CD4-positive, alpha-beta T cell treated with Interleukin-1 beta for 1 hour (primary cell): ENCODE measurements at regions not wholly inside any gene's neighbourhood (a gene's known extent, or its start where the extent isn't known, plus 50 kb on each side); places are given as distances from the start of the nearest gene placed in this dataset.
"Not testable (repeated sequence)": the region's sequence is repeated elsewhere in the genome, so short reads cannot be mapped to it uniquely, and the experiment has no call there.

Experiments
- DNase-seq, 2 donors: peaks; one replicate each; pipeline ENCODE4 v3.0.0-alpha.2; 2020 to 2022

GRCh38 chr3:35950021-35950420, 310.7 kb downstream of the ARPP21 start:
- no peak for DNase-seq

DNA sequence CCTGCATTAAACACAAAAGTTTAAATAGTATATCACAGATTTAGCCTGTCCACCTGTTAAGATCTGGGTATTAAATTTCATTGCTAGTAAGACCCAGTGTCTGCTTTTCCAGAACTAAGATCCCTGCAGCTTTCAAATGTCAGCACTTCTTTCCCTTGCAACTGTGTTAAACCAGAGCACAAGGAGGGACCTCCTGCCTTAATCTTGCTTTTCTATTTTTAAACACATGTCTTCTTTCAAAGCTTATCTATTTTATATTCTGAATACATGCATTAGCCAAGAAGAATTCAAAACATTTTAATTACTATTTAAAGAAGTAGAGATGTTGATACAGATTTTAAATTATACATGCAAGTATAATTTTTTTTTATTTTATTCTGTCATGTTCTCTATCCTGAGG, 315.1 kb downstream of the ARPP21 start:
- DNase-seq = no peak

GRCh38 chr3:35965908-35966307, 326.6 kb downstream of the ARPP21 start:
- DNase-seq = no peak

DNA sequence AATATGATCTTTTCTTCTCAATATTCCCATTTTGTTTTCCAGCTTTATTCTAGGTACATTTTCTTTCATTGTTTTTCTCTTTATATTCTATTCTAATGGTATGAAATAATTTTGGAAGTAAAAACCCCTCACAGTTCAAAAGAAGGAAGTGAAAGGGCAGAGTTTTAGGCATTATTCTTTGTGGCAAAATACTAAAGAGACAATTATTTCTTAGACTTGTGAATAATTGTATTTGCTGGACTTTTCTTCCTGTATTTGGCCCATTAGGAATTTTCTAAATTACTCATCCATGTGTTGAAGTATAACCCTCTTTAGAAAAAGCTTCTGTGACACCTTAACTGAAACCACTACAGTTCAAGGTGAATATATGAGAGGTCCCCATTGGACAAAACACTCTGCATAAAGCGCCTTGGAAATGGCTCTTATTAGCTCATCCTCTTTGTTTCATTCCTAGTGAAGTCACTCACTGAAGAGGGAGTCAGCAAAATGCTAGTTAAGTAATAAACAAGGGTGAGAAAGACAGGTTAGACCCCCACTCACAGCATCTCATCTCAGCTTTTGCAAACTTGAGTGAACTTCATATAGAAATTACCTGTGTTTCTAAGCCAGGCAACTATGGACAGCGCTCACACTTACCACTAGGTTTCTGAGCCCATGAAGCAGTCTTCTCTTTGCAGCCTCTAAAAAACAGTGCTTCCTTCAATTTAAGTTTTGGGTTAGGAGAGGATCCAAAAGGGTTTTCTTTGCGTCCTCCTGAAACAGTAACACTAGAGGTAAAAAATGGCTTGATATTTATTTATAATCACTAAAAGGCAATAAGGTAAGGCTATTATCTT, 327.5 kb downstream of the ARPP21 start:
- DNase-seq = no peak

DNA sequence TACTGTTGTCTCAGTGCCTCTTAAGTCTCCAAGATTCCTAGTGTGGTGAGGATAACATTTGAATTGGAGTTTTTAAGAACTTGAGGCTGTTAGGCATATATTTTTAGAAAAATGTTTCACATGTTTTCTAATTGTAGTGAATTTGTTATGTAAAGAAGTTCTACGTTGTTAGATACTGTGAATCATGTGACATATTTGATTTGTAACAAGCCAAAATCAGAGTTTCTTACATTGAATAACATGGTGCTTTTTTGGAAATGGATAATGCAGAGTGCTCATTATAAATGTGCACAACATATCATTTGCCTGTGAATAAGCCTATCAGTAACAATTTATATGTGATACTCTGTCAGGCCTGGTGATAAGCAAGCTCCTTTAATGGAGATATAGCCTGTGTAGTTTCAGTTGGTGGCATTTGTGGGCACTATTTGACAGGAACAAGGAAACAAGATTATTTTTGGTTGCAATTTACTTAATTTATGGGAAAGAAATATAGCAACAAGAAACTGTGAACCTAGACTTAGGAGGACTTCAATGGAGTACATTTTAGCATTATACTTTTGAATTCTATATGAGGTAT, 328.8 kb downstream of the ARPP21 start:
- DNase-seq = no peak

- DNase-seq = no peak
Measured at GRCh38 chr3:35969406-35969805, 330.1 kb downstream of the ARPP21 start.

- no peak for DNase-seq
Measured at GRCh38 chr3:35970793-35971192, 331.5 kb downstream of the ARPP21 start.

GRCh38 chr3:35971686-35972085, 332.4 kb downstream of the ARPP21 start:
- DNase-seq = no peak

GRCh38 chr3:35974872-35975271, 335.5 kb downstream of the ARPP21 start:
- DNase-seq = no peak

DNA sequence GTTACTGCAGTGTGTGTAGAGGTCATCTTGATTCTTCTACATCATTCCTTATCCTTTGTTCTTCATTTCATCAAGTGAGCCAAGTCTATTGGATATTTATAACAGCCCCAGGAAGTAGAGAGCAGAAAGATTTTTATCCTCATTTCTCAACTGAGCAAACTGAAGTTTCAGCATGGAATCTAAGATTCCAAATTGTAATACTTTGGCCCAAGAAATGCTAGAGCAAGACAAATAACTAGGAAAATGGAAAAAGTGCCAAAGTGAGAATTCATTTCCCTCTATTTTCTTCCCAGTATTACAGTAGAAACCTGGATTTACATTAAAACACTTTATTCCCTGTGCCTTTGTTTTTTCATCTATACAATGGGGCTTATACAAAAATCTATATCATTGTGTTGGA, 346.8 kb downstream of the ARPP21 start:
- no peak for DNase-seq

- DNase-seq = no peak
Measured at GRCh38 chr3:35987386-35987785, 348.1 kb downstream of the ARPP21 start.

DNA sequence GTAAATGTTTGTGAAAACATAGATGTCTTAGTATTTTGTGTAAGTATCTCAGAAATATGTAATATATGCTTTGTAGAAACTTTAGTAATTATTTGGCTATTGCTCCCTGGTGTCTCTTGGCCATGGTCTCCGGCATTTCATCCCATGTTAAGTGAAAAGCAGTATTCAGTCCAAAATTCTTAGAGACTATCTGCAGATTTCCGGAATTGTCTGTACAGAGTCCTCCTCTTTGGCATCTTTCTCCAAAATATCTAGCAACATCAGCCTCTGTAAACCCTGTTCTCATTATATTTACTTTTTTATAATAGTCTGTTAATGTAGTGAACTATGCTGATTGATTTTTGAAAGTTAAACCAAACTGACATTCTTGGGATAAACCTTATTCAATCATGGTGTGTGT, 352.7 kb downstream of the ARPP21 start:
- no peak for DNase-seq

DNA sequence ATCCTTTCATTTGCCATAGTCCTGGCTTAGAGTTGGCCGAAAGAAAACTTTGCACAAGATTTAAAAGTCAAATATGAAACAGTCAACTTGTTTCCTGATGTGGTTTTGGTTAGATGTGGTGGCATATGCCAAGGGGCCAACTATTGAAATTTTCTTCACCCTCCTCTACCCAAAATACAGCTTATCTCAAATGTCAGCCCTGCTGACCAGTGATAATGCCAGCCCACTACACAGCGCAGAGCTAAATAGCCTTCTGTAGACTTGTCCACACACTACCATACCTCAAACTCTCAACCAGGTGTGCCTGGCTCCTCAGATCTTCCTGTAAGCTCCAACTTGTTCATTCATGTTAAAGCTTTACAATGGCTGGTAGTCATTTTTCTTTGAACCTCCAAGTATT, 368.5 kb upstream of the STAC start:
- DNase-seq = no peak

DNA sequence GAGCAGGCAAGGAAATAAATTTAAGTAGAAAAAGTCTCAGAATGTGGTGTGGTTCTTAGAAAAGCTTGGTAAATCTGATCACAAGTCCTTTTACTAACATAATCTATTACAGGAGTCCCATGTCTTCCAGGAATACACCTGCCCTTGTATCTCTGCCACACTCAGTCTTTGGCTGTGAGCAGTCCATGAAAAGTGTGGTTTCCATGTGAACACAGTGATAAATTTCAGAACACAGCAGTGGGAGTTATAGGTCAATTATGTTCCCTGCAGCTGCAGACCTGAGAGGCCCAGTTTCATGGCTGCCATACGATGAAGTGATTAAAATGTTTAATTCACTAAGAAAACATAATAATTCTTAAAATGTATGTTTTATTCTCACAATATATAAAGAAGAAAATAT, 366.9 kb upstream of the STAC start:
- DNase-seq = no peak

DNA sequence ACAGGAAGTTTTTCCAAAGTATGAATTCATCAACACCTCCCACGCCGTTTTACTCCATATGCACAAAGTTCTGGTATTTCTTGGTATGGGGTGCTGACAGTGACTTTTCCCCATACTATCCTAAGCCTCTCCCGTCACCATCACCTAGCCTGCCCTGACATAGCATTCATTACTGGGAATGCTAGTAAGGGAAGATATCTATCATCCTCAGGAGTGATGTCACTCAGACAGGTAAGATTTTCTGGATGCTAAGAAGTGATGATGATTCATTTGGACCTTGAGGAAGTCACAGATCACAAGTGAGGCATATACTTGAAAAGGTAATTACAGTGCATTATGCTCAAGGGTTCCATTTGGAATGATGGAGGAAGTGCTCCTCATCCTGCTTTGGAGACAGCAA, 355.1 kb upstream of the STAC start:
- DNase-seq = no peak

DNA sequence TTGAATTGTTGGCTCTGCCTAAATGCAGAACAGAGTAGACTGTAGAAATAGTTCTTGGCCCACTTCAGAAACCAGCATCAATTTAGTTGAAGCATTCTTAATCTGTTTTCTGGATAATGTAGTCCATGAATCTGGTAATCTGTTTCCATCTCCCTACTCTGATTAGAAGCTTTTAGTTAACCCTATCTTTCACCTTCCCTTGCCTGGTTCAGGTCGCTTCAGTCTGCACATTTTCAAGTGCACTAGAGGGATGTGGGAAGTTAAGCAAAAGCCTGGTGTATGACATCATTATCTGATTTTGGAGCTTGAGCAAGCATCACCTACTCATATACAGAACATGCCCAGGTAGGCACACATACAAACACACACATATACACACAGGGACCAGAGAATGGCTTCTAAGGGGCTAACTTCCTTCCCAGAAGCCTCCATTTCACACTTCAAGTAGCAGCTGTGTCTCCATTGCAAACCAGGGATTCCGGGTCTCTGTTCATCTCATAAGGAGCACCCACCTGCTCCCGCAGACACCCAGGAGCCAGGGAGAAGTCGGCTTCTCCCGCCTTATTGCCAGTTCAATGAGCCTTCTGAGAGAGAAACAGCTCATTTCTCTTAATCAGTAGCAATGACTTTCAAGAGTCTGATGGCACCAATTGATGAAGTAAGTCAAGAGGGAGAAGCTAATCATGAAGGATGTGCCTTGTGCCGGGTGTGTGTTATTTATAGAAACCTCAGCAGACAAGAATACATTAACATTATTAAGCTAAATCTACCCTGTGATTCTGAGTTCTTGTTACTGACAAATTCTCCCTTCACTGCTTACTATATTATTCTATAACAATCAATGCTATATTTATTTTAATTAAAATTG, 347.9 kb upstream of the STAC start:
- DNase-seq = no peak

GRCh38 chr3:36058404-36059030, 321.8 kb upstream of the STAC start:
- DNase-seq = no peak

GRCh38 chr3:36060950-36061349, 319.4 kb upstream of the STAC start:
- DNase-seq = no peak

DNA sequence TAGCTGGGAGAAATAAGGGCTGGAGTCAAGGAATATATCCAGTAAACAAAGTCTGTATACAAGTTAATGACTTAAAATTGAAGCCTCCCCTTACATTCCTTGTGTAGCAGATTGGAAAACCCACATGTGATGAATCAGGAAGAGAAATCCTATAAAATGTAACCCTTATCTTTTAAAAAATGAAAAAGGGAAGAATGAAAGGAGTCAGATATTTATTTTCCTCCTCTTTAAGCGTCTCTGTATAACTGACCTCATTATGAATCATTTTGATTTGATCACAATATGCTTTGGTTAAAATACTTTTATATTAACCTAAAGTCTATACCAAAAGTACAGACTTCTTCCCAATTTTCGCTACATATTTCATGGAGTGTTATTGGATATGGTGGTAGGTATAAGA, 316.3 kb upstream of the STAC start:
- DNase-seq = no peak

DNA sequence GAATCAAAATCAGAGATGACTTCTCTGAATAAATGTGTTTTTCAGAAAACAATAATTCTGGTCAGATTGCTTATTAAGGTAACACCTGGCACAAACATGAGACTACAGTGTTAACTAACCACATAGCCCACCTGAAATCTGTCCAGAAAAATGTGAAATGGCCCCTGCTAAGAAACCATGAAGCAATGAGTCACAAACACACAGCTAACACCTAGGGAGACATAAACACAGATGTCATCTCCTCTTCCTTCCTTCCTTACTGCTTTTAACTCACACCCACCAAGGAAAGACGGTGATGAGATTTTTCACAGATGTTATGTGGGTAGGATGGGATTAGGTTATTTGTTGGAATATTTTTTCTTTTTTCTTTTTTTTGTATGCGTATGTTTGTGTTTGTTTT, 315.0 kb upstream of the STAC start:
- no peak for DNase-seq

- no peak for DNase-seq
Measured at GRCh38 chr3:36075491-36075890, 304.8 kb upstream of the STAC start.

DNA sequence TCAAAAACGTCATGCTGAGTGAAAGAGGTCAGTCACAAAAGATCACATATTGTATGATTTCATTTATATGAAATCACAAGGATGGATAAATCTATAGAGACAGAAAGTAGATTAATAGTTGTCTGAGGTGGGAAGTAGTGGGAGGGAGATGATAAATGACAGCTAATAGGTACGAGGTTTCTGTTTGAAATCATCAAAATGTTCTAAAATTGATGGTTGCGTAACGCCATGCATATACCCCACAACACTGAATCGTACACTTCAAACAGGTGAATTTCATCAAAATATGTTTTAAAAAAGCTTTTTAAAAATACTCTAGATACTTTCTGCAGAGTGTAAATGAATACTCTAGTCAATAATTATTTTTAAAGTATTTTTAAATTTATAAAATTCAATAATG, 303.0 kb upstream of the STAC start:
- DNase-seq = no peak

DNA sequence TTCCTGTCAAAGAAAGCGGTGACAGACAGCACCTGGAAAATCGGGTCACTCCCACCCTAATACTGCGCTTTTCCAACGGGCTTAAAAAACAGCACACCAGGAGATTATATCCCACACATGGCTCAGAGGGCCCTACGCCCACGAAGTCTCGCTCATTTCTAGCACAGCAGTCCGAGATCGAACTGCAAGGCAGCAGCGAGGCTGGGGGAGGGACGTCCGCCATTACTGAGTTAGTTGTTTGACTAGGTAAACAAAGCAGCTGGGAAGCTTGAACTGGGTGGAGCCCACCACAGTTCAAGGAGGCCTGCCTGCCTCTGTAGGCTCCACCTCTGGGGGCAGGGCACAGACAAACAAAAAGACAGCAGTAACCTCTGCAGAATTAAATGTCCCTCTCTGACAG, 297.3 kb upstream of the STAC start:
- not testable (repeated sequence) for DNase-seq
